Heart left ventricle (tissue), 16 donors: ENCODE measurements at regions not wholly inside any gene's neighbourhood (a gene's known extent, or its start where the extent isn't known, plus 50 kb on each side); places are given as distances from the start of the nearest gene placed in this dataset.
"Not testable (repeated sequence)": the region's sequence is repeated elsewhere in the genome, so short reads cannot be mapped to it uniquely, and the experiment has no call there.

Experiments
- ATAC-seq, 4 donors: fragments of 200-7000 bp; cut with Tn5 transposase; one replicate each; pipeline ENCODE4 v1.9.1; 2020 to 2022; ENCODE audit warnings: moderate library complexity in 4 of 4, mild to moderate bottlenecking in 3 of 4, moderate number of reproducible peaks in 1 of 4
- DNase-seq, 5 donors: peaks; one replicate each; pipeline ENCODE4 v3.0.0-alpha.2; 2020
- H3K27ac ChIP-seq, 12 donors: fragments of 200-600 bp; sonication (generic) in 4 of 12; one replicate each; pipeline versions ENCODE4 v1.5.0 to v1.8.0; 2016 to 2022; ENCODE audit warnings: mild to moderate bottlenecking in 2 of 12
- H3K27me3 ChIP-seq, 9 donors: fragments of 200-600 bp; sonication (generic) in 2 of 9; one replicate each; pipeline versions ENCODE4 v1.5.1 to v1.8.0; 2016 to 2022; ENCODE audit warnings: mild to moderate bottlenecking in 3 of 9
- H3K36me3 ChIP-seq, 9 donors: fragments of 200-600 bp; sonication (generic) in 2 of 9; one replicate each; pipeline versions ENCODE4 v1.5.0 to v1.8.0; 2018 to 2022; ENCODE audit warnings: mild to moderate bottlenecking in 2 of 9
- H3K4me1 ChIP-seq, 12 donors: fragments of 200-600 bp; sonication (generic) in 4 of 12; one replicate each; pipeline versions ENCODE4 v1.5.0 to v1.8.0; 2016 to 2022; ENCODE audit warnings: mild to moderate bottlenecking in 3 of 12
- H3K4me3 ChIP-seq, 12 donors: fragments of 200-600 bp; sonication (generic) in 4 of 12; one replicate each; pipeline versions ENCODE4 v1.5.0 to v1.8.0; 2017 to 2022; ENCODE audit warnings: mild to moderate bottlenecking in 9 of 12, moderate library complexity in 4 of 12
- H3K9me3 ChIP-seq, 12 donors: fragments of 200-600 bp; sonication (generic) in 4 of 12; one replicate each; pipeline versions ENCODE4 v1.5.0 to v1.8.0; 2016 to 2022; ENCODE audit warnings: mild to moderate bottlenecking in 1 of 12
- CTCF ChIP-seq, 12 donors: fragments of 200-600 bp; sonication (generic) in 4 of 12; IDR thresholded peaks; one replicate each; pipeline versions ENCODE4 v1.5.0 to v1.8.0; 2018 to 2022; ENCODE audit warnings: antibody characterized with exemption in 12 of 12, mild to moderate bottlenecking in 5 of 12
- POLR2A ChIP-seq, 2 donors: fragments of 450-650 bp; IDR thresholded peaks; one replicate each; pipeline ENCODE4 v1.6.1; 2017; ENCODE audit warnings: antibody characterized with exemption in 2 of 2, mild to moderate bottlenecking in 2 of 2, moderate library complexity in 2 of 2
- WGBS, 4 donors: extraction: QIAGEN DNeasy Blood & Tissue Kit in 2 of 4; methylation state at CpG; one replicate each; pipeline versions ENCODE4 v1.1.5 to v1.1.7; 2013 to 2018; 5-methylcytosine and 5-hydroxymethylcytosine counted together
- intact Hi-C, 10 donors: fragments of 100-400 bp; cut with DNase I; formaldehyde crosslinking; loops; one replicate each; pipeline versions ENCODE4 v1.11.1 to v1.14.2; 2022
- donor health status: ischemic (EF 13 %, LVEDD 7.1; RV severe dilation, severe dysfunction).
- donor health status: healthy with polysubstance abuse.
- donor health status: DM: no; HTN: yes; CAD: no.
- donor health status: DM: no; HTN: no; CAD: no.
- donor health status: ischemic (EF 25% LVEDD 6.9; RV normal size, moderate dysfunction).
- donor health status: ischemic (EF 25% LVEDD 5.7; RV mildly dilated, moderate dysfunction).
- donor health status: healthy.
- donor health status: DM: yes; HTN: yes; CAD: no.
- donor health status: ischemic (EF 35%, LVEDD 5.7; RV mildly dilated, moderate dysfunction).
- donor health status: nonischemic (EF 11% LVEDD 7.7; RV severe dilation, severe dysfunction).
- donor health status: DM: yes; HTN: yes; CAD: no.
- donor health status: PGD.
- donor health status: ischemic (EF 29% LVEDD 5.4; RV normal size, mild dysfunction).
- donor health status: nonischemic (EF 23%, LVEDD 6.1; RV moderate dilation, normal function).

DNA sequence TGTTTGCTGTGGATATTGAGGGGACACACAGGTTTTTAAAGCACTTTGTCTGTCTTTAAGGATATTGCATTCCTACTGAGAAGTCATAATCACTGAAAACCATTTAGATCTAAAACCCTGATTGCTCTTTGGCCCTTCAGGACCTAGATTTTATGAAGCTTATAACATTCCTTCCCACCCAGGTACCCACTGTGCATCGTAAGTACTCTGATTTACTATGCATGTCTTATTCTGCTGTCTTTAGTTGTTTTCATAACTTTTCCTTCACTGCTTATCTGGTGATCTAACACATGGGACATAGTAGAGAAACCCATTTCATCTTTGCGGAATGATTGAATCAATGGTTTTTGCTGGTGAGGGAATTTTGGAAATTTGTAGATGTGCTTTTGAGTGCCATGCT is 247.0 kb upstream of the RARB start:
- peaks cover 0 to 5% (median 0%) of the 10 kb centered on the region in 12 donors for H3K4me1 ChIP-seq
- no peak overlapping the region for H3K27ac ChIP-seq
- no peaks in the 10 kb centered on the region for H3K36me3 ChIP-seq
- no peak overlapping the region for H3K4me3 ChIP-seq
- ATAC-seq (no peak), DNase-seq (no peak)
- 96 to 98% (median 97%) methylated on average over 2 of the region's 2 CpGs for WGBS, 4 donors
- H3K9me3 ChIP-seq = no peaks in the 10 kb centered on the region
- no peaks in the 10 kb centered on the region for H3K27me3 ChIP-seq
- intact Hi-C loops = no loop called here
- TF ChIP-seq POLR2A (IDR thresholded peaks at IDR 0.05) (no peak), CTCF (IDR thresholded peaks at IDR 0.05) (no peak)

GRCh38 chr3:25182794-25183193 is 245.3 kb upstream of the RARB start:
- Histone ChIP-seq H3K27ac (no peak overlapping the region), H3K4me1 (peaks cover 0 to 5% (median 0%) of the 10 kb centered on the region in 12 donors), H3K36me3 (no peaks in the 10 kb centered on the region), H3K27me3 (no peaks in the 10 kb centered on the region), H3K9me3 (no peaks in the 10 kb centered on the region), H3K4me3 (no peak overlapping the region)
- ATAC-seq (no peak), DNase-seq (no peak)
- 78 to 89% (median 80%) methylated on average over 3 of the region's 3 CpGs for WGBS, 4 donors
- no peak for TF ChIP-seq CTCF (IDR thresholded peaks at IDR 0.05)
- TF ChIP-seq POLR2A (IDR thresholded peaks at IDR 0.05) = no peak
- intact Hi-C loops = no loop called here

- H3K27me3 ChIP-seq = no peaks in the 10 kb centered on the region
- H3K4me1 ChIP-seq = no peaks in the 10 kb centered on the region
- no peak for ATAC-seq
- WGBS, 4 donors = 87 to 94% (median 90%) methylated on average over 4 of the region's 4 CpGs
- H3K36me3 ChIP-seq = no peaks in the 10 kb centered on the region
- intact Hi-C loops = no loop called here
- H3K27ac ChIP-seq = no peak overlapping the region
- no peaks in the 10 kb centered on the region for H3K9me3 ChIP-seq
- no peak for DNase-seq
- no peak overlapping the region for H3K4me3 ChIP-seq
- no peak for TF ChIP-seq CTCF (IDR thresholded peaks at IDR 0.05)
- TF ChIP-seq POLR2A (IDR thresholded peaks at IDR 0.05) = no peak
Observed at GRCh38 chr3:25184641-25185250, 243.3 kb upstream of the RARB start.

DNA sequence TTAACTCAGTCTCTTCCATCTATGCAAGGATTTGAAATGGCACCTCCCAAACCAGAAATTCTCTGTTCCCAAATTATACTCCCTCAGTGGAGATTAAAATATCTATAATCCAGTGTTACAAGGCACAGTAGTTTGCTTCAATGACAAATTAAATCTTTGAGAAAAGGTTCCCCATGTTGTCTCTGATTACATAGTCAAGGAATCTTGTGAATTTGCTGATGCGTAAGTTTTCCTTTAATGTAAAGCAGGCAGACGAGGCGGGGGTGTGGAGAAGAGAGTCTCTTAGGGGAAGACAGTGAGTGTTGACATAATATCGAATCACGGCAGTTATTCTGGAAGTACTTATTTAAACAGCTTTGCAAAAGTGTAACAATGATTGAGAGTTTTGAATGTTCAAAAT is 236.4 kb upstream of the RARB start:
- no peaks in the 10 kb centered on the region for H3K36me3 ChIP-seq
- intact Hi-C loops = no loop called here
- no peaks in the 10 kb centered on the region for H3K27me3 ChIP-seq
- no peak for TF ChIP-seq CTCF (IDR thresholded peaks at IDR 0.05)
- no peak for TF ChIP-seq POLR2A (IDR thresholded peaks at IDR 0.05)
- H3K4me3 ChIP-seq = no peak overlapping the region
- no peaks in the 10 kb centered on the region for H3K4me1 ChIP-seq
- 80 to 87% (median 85%) methylated on average over 5 of the region's 5 CpGs for WGBS, 4 donors
- no peaks in the 10 kb centered on the region for H3K9me3 ChIP-seq
- no peak overlapping the region for H3K27ac ChIP-seq
- ATAC-seq = no peak
- DNase-seq = no peak

DNA sequence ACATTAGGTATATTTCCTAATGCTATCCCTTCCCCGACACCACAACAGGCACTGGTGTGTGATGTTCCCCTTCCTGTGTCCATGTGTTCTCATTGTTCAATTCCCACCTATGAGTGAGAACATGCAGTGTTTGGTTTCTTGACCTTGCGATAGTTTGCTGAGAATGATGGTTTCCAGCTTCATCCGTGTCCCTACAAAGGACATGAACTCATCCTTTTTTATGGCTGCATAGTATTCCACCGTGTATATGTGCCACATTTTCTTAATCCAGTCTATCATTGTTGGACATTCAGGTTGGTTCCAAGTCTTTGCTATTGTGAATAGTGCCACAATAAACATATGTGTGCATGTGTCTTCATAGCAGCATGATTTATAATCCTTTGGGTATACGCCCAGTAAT is 228.5 kb upstream of the RARB start:
- DNase-seq, H3K27ac ChIP-seq, intact Hi-C loops, H3K27me3 ChIP-seq, ATAC-seq, H3K36me3 ChIP-seq, H3K4me3 ChIP-seq, H3K4me1 ChIP-seq: not testable (repeated sequence)
- peaks cover 0 to 24% (median 1%) of the 10 kb centered on the region in 12 donors for H3K9me3 ChIP-seq
- WGBS, 4 donors = 84 to 89% (median 88%) methylated on average over 5 of the region's 5 CpGs
